ENCODE measurements at regions not wholly inside any gene's neighbourhood (a gene's known extent, or its start where the extent isn't known, plus 50 kb on each side); places are given as distances from the start of the nearest gene placed in this dataset.
"Not testable (repeated sequence)": the region's sequence is repeated elsewhere in the genome, so short reads cannot be mapped to it uniquely, and the experiment has no call there.

DNA sequence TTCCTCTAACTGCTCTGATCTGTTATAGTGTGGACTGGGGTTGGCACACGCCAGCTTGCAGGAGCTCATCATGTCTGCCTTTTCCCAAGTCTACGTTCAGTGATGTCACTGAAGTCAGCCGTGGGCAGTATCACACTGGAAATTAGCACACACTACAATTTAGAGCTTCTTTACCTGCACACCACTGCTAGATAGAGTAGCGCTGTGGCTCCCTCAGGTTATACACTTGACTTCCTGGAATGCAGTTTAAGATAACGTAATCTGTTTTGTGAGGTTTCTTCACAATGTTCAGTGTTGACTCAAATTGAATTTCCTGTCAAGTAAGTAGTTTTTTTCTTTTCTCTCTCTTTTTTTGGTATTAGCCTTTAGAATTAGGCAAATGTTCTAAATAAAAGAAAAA is 487.2 kb downstream of the DCDC2C start:
- no peak for DNase-seq
- in situ Hi-C loops (cut with HindIII; ENCODE audit: low pct_ligation_motif_present, low pct_unique_long_range_greater_than_20kb, low sequenced_read_pairs) = no loop called here

DNA sequence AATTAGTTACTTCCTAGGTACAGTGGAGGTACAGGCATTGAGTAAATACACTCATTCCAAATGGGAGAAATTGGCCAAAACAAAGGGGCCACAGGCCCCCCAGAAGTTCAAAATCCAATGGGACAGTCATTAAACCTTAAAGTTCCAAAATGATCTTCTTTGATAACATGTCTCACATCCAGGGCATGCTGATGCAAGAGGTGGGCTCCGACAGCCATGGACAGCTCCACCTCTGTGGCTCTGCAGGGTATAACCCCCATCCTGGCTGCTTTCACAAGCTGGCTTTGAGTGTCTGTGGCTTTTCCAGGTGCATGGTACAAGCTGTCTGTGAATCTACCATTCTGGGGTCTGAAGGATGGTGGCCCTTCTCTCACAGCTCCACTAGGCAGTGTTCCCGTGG is 488.7 kb downstream of the DCDC2C start:
- in situ Hi-C loops (cut with HindIII; ENCODE audit: low pct_ligation_motif_present, low pct_unique_long_range_greater_than_20kb, low sequenced_read_pairs) = no loop called here
- no peak for DNase-seq

DNA sequence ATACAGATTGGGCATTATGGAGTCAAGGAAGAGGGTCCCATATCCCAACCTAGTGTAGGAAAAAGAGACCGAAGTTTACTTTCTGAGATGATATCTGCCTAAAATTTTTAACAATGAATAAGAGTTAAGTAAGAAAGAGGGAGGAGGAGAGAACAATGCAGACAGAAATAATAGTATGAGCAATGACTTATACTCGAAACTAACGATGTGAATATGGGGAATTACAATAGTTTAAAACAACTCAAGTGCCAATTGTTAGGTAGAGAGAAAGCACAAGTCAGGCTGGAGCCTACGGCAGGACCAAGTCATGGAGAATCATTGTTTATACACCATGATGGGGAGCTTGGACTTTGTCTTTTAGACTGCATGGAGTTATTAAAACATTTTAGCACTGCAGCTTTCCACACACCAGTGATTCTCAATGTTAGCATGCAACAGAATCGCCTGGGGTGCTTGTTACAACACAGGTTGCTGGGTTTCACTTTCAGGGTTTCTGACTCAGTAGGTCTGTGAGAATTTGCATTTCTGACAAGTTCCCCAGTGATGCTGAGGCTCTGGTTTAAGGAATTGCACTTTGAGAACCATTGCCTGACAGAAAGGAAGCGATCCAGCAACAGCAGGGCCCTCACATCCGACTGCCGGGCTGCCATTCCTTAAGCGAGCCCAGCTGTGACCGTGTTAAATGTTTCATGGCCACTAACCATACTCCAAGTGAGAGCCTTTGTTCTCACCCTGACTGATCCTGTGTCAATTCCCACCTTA is 511.2 kb downstream of the DCDC2C start:
- DNase-seq = no peak
- in situ Hi-C loops (cut with HindIII; ENCODE audit: low pct_ligation_motif_present, low pct_unique_long_range_greater_than_20kb, low sequenced_read_pairs) = no loop called here

DNA sequence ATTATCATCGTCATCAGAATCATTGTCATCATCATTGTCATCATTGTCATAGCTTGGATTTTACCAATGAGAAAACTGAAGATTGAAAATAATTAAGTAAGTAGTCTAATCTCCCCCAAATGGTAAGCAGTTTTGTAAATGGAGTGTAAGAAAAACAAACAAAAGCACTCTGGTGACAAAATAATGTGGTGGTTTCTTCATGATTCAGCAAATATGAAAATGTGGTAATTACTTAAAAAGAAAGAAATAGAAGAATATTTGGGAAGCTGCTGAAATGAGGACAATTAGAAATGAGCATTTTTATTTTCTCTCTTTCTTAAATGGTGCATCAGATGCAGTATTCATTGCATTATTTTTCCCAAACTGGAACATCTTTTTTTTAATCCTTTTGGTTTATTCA is 514.4 kb downstream of the DCDC2C start:
- in situ Hi-C loops (cut with HindIII; ENCODE audit: low pct_ligation_motif_present, low pct_unique_long_range_greater_than_20kb, low sequenced_read_pairs) = no loop called here
- DNase-seq = no peak

DNA sequence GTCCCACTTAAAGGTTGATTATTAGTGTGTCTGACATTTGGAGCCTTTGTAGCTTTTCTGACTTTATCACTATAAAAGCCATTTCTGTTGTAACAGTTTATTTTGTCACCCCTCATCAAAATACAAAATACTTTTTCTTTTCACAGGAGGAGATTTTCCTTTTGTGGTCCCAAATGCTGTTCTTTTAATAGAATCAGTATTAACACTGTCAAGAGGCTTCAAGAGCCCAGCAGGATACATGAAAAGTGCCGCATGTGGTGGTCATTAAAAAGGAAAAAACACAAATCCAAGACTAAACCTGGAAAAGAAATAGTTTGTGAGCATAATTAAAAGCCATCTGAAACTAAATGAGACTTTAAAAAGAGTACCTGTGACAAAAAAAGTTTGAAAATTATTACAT is 515.7 kb downstream of the DCDC2C start:
- in situ Hi-C loops (cut with HindIII; ENCODE audit: low pct_ligation_motif_present, low pct_unique_long_range_greater_than_20kb, low sequenced_read_pairs) = no loop called here
- DNase-seq = no peak

DNA sequence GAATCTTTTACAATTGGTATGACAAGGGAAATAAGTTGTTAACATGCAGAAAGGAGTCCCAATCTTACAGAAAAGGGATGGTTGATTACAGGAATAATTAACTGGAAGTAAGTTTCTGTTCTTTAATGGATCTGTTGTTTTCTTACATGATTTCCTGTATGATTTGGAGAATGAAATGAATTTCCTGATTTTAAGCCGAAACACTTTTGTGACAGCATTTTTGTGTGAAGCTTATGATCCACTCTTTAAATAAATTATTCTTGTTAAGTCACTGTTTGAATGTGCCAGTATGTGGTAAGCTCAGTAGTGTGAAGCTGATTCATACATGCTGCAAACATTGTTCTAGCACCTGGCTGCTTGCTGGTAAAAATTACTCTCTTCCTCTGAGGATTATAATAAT is 516.2 kb downstream of the DCDC2C start:
- in situ Hi-C loops (cut with HindIII; ENCODE audit: low pct_ligation_motif_present, low pct_unique_long_range_greater_than_20kb, low sequenced_read_pairs) = no loop called here
- DNase-seq = no peak

DNA sequence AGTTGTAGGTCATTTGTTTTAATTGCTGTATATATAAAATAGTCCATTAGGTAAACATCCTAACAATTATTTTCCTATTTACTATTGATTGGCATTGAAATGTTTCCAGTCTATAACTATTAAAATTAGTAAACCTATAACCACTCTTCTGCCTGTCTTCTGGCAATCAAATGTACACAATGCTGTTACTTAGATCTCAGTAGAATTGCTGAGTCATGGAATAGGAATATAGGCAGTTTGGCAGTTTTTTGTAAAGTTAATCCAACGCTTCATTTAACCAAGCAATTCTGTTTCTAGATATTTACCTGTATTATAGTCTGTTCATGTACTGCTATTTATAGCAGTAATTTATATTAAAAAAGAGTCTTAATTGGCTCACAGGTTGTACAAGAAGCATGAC is 518.1 kb downstream of the DCDC2C start:
- in situ Hi-C loops (cut with HindIII; ENCODE audit: low pct_ligation_motif_present, low pct_unique_long_range_greater_than_20kb, low sequenced_read_pairs) = no loop called here
- DNase-seq = no peak

DNA sequence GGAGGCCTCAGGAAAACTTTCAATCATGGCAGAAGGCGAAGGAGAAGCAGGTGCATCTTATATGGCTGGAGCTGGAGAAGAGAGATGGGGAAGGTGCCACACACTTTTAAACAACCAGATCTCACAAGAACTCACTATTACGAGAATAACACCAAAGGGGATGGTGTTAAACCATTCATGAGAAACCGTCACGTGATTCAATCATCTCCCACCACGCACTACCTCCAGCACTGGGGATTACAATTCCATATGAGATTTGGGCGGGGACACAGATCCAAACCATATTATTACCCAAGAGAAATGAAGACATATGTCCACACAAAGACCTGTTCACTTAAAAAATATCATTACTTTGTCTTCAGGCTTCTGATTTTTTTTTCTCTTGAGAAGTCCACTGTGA is 518.5 kb downstream of the DCDC2C start:
- no peak for DNase-seq
- in situ Hi-C loops (cut with HindIII; ENCODE audit: low pct_ligation_motif_present, low pct_unique_long_range_greater_than_20kb, low sequenced_read_pairs) = no loop called here

DNA sequence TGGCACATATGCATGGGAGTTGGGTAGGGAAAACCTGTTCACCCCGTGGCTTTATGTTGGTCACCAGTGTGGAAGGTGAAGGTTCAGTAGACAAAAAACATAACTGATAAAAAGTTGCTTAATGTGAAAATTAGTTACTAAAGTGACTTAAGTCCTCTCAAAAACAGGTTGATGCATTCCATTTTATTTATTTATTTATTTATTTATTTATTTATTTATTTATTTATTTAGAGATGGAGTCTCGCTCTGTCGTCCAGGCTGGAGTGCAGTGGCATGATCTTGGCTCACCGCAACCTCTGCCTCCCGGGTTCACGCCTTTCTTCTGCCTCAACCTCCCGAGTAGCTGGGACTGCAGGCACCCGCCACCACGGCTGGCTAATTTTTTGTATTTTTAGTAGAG is 541.0 kb downstream of the DCDC2C start:
- DNase-seq; in situ Hi-C loops (cut with HindIII; ENCODE audit: low pct_ligation_motif_present, low pct_unique_long_range_greater_than_20kb, low sequenced_read_pairs): not testable (repeated sequence)

DNA sequence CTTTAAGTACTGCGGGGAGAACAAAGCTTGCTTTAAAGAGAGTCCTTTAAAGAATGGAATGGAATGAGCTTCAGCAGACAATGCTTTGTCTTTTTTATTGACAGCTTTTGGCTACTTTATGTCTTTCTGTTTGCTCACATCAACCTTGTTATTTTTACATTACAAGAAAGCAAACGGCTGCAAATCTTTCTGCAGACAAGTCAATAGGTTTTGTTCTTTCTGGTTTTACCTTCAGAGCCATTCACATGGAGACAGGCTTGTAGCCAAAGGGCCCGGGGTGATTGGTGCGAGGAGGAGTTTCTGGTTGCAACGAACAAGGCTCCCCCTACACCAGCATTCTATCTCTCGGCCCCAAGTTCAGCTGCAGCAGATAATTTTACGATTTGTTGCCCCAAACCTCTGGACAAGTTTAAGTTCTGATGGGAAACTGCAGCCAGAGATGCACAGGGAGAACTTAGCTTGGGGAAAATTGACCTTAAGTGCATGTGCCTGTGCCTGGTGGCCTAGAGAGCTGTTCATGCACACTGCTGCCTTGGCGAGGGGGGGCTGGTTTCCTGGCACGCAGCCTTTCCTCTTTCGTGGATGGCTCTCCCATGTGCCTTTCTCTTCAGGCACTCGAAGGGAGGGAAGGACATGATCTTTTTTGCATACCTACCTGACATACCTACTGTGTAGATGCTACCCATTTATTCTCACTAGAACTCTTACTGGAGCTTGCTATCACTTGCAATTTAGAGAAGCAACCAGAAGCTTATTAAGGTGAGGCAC is 543.2 kb downstream of the DCDC2C start:
- in situ Hi-C loops (cut with HindIII; ENCODE audit: low pct_ligation_motif_present, low pct_unique_long_range_greater_than_20kb, low sequenced_read_pairs) = no loop called here
- no peak for DNase-seq

DNA sequence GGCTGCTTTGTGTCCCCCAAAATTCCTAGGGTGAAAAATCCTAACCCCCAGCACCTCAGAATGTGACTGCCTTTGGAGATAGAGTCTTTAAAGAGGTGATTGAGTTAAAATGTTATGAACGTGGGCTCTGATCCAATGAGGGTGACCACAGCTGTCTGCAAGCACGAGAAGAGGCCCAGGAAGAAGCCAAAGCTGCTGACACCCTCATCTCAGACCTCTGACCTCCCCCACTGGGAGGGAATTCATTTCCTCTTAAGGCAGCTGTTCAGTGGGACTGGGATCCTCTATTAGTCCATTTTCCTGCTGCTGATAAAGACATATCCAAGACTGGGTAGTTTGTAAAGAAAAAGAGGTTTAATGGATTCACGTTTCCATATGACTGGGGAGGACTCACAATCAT is 544.4 kb downstream of the DCDC2C start:
- in situ Hi-C loops (cut with HindIII; ENCODE audit: low pct_ligation_motif_present, low pct_unique_long_range_greater_than_20kb, low sequenced_read_pairs) = no loop called here
- no peak for DNase-seq

DNA sequence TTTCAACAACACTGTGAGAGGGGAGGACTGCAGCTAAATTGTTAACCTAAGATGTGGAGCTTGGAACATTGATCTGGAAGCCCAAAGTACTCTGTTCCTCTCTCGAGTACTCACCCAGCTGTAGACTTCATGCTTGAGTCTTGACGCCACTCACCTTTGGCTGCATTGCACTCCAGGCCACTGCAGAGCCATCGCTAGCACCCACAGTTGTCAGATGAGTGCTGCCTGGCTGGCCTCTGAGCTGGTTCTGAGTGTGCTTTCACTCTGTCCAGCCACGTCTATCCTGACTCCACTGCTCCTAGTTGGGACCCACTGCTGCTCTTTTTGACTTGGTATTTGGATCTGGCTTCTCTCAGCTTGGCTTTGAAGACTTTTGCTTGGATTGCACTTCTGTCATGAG is 552.1 kb downstream of the DCDC2C start:
- DNase-seq = no peak
- in situ Hi-C loops (cut with HindIII; ENCODE audit: low pct_ligation_motif_present, low pct_unique_long_range_greater_than_20kb, low sequenced_read_pairs) = no loop called here

DNA sequence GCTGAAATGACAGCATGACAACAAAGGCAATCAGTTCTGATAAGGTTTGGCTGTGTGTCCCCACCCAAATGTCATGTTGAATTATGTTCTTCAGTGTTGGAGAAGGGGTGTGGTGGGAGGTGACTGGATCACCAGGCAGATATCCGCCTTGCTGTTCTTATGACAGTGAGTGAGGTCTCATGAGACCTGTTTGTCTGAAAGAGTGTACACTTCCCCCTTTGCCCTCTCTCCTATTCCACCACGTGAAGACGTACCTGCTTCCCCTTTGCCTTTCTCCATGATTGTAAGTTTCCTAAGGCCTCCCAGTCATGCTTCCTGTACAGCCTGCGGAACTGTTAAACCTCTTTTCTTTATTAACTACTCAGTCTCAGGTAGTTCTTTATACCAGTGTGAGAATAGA is 553.0 kb downstream of the DCDC2C start:
- in situ Hi-C loops (cut with HindIII; ENCODE audit: low pct_ligation_motif_present, low pct_unique_long_range_greater_than_20kb, low sequenced_read_pairs) = no loop called here
- DNase-seq = no peak

DNA sequence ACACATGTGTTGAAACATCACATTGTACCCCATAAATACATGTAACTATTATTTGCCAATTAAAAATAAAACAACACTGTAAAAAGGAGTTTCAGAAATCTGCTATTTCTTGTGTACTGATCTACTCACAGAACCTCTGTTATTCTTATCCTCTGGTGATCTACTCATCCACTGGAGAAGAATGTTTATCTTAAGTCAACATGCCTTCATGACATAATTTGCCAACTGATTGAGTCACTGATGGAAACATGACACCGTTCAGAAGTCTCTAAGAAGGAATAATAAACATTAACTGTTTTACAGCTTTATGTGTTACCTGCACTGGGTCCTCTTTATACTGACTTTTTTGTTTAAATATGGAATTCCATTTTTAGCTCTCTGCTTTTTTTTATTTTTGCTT is 555.2 kb downstream of the DCDC2C start:
- DNase-seq = no peak
- in situ Hi-C loops (cut with HindIII; ENCODE audit: low pct_ligation_motif_present, low pct_unique_long_range_greater_than_20kb, low sequenced_read_pairs) = no loop called here

DNA sequence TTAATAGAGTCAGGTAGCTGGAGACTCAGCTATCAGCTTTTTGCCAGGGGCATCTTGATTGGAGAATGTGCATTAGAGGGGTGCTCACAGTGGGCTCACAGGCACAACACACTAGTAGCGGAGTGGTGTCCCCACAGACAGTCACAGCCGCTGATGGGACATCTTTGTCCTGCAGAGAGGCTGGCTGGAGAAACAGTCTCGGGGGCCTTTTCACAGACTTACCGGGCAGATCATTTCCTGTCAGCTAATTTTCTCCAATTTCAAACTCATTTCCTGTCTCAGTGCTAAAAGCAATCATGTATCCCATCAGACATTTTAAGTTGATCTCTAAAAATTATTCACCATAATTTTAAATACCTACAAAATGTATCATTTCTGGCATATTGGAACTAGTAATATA is 562.6 kb downstream of the DCDC2C start:
- DNase-seq = no peak
- in situ Hi-C loops (cut with HindIII; ENCODE audit: low pct_ligation_motif_present, low pct_unique_long_range_greater_than_20kb, low sequenced_read_pairs) = no loop called here

DNA sequence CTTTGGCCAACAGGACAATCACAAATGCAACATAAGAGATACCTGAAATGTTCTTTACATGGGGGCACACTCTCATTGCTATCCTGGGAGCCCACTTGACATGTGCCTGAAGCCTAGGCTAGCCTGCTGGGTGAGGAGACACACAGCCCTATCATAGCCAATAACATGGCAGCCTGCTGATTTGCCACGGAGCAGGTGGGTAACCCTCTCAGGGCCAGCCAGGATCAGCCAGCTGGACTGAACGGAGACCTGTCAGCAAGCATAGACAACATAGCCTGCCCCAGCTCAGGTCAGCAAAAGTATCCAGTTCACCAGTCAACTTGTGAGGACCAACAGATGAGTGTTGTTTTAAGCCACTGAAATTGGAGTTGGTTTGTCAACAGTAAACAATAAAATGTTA is 566.5 kb downstream of the DCDC2C start:
- in situ Hi-C loops (cut with HindIII; ENCODE audit: low pct_ligation_motif_present, low pct_unique_long_range_greater_than_20kb, low sequenced_read_pairs) = no loop called here
- DNase-seq = no peak

DNA sequence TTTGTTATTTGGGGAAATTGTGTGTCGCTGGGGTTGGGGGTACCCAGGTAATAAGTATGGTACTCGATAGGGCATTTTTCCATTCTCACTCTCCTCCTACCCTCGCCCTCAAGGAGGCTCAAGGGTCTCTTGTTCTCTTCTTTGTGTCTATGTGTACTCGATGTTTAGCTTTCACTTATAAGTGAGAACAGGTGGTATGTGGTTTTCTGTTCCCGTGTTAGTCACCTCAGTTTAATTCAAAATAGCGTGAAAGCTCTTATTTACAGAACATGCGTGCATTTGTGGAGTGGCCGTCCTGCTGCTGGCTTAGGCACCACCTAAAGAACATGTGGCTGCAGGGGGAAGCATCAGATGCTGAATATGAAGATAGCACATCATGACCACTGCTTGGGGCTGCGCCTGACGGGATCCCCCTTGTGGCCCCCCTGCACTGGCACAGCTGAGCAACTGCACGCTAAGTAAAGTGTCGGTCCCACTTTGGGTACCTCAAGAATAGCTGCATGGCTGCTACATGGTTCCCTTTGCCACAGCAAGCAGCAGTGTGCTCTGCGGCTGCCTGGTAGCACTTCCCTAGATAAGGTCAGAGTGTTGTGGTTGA is 569.0 kb downstream of the DCDC2C start:
- no peak for DNase-seq
- in situ Hi-C loops (cut with HindIII; ENCODE audit: low pct_ligation_motif_present, low pct_unique_long_range_greater_than_20kb, low sequenced_read_pairs) = no loop called here

DNA sequence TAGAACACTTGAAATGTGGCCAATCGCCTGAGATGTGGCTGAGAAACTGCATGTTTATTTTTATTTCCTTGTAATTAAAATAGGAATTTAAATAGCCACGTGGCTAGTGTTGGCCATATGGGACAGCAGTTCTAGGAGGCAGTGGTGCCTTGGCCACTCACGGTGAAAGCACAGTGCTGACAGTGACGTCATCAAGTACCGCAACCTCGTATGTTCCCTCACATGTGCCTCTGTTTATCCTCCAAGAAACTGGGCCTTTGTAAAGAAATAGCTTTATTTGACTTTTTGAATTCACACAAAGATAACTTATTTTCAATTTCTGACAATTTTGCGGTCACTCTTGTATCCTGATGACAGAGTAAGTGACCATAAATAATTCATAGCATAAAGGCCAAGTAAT is 575.0 kb downstream of the DCDC2C start:
- in situ Hi-C loops (cut with HindIII; ENCODE audit: low pct_ligation_motif_present, low pct_unique_long_range_greater_than_20kb, low sequenced_read_pairs) = no loop called here
- DNase-seq = no peak

DNA sequence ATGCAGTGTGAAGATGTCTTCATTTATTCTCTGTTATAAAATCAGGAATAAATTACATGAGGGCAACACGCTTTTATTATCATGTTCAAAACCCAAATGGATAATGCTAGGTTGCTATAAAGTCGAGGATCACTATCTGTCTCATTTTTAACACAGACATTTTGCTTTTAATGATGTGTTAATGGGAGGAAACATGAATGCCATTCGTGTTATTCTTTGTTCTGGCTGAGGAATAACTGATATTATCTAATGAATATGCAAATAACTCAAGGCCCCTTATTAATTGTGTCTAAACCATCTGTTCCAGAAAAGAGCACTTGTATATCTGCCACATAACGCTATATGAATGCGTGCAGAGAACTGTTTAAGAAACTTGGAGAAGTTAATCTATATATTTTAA is 576.1 kb downstream of the DCDC2C start:
- in situ Hi-C loops (cut with HindIII; ENCODE audit: low pct_ligation_motif_present, low pct_unique_long_range_greater_than_20kb, low sequenced_read_pairs) = no loop called here
- no peak for DNase-seq

DNA sequence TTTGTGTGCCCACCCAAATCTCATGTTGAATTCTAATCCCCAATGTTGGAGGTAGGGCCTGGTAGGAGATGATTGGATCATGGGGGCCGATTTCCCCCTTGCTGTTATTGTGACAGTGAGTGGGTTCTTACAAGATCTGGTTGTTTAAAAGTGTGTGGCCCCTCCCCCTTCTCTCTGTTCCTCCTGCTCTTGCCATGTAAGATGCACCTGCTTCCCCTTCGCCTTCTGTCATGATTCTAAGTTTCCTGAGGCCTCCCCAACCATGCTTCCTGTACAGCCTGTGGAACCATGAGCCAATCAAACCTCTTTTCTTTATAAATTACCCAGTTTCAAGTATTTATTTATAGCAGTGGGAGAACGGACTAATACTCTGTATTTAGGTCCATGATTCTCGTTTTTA is 588.1 kb downstream of the DCDC2C start:
- in situ Hi-C loops (cut with HindIII; ENCODE audit: low pct_ligation_motif_present, low pct_unique_long_range_greater_than_20kb, low sequenced_read_pairs) = no loop called here
- DNase-seq = no peak

Measured in ACHN (cell line).